MM.1S (cell line): ENCODE measurements at regions not wholly inside any gene's neighbourhood (a gene's known extent, or its start where the extent isn't known, plus 50 kb on each side); places are given as distances from the start of the nearest gene placed in this dataset.

Experiments used
- EZH2 ChIP-seq: fragments of 300-600 bp; sonication (generic); optimal IDR thresholded peaks from 2 replicates; pipeline ENCODE3; 2017; ENCODE audit warnings: low read depth, mild to moderate bottlenecking, antibody characterized with exemption, low read length, mixed read lengths
- EZH2phosphoT487 ChIP-seq: fragments of 300-600 bp; sonication (generic); IDR thresholded peaks from 2 replicates; pipeline ENCODE4 v1.6.1; 2018; ENCODE audit warnings: antibody characterized with exemption, low read length
- TF ChIP-seq, protein P1 (sequence below): fragments of 300-600 bp; sonication (generic); IDR thresholded peaks from 2 replicates; pipeline ENCODE4 v1.5.1; 2016; ENCODE audit warnings: antibody characterized with exemption, low read length, mixed read lengths

- TF ChIP-seq, protein P1, sequence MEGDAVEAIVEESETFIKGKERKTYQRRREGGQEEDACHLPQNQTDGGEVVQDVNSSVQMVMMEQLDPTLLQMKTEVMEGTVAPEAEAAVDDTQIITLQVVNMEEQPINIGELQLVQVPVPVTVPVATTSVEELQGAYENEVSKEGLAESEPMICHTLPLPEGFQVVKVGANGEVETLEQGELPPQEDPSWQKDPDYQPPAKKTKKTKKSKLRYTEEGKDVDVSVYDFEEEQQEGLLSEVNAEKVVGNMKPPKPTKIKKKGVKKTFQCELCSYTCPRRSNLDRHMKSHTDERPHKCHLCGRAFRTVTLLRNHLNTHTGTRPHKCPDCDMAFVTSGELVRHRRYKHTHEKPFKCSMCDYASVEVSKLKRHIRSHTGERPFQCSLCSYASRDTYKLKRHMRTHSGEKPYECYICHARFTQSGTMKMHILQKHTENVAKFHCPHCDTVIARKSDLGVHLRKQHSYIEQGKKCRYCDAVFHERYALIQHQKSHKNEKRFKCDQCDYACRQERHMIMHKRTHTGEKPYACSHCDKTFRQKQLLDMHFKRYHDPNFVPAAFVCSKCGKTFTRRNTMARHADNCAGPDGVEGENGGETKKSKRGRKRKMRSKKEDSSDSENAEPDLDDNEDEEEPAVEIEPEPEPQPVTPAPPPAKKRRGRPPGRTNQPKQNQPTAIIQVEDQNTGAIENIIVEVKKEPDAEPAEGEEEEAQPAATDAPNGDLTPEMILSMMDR: no peak
- TF ChIP-seq EZH2 (no peak), EZH2phosphoT487 (no peak)
Measured at GRCh38 chr7:90061077-90061476, 93.2 kb upstream of the STEAP1 start.
